ENCODE measurements at regions not wholly inside any gene's neighbourhood (a gene's known extent, or its start where the extent isn't known, plus 50 kb on each side); places are given as distances from the start of the nearest gene placed in this dataset.

- H3K27me3 ChIP-seq (ENCODE audit: insufficient read depth, low read length) = no peaks in the 10 kb centered on the region
- no peaks in the 10 kb centered on the region for H3F3A ChIP-seq (ENCODE audit: insufficient read depth, low read length)
- H3K4me2 ChIP-seq (ENCODE audit: low read length) = no peak overlapping the region
- H3K79me2 ChIP-seq (ENCODE audit: insufficient read depth, low read length) = no peaks in the 10 kb centered on the region
- no peaks in the 10 kb centered on the region for H3K36me3 ChIP-seq (ENCODE audit: insufficient read depth, low read length)
- no peak overlapping the region for H2AFZ ChIP-seq (ENCODE audit: low read length)
- no peak overlapping the region for H3K27ac ChIP-seq (ENCODE audit: low read depth, low read length, poor library complexity, severe bottlenecking)
- no peaks in the 10 kb centered on the region for H3K9me2 ChIP-seq (ENCODE audit: low read depth, low read length)
- H3K4me1 ChIP-seq (ENCODE audit: insufficient read depth, low read length, severe bottlenecking) = no peaks in the 10 kb centered on the region
- H3K9ac ChIP-seq (ENCODE audit: low read length) = no peak overlapping the region
- H3K4me3 ChIP-seq (ENCODE audit: low read depth, low read length, poor library complexity, severe bottlenecking) = no peak overlapping the region
- no peaks in the 10 kb centered on the region for H4K20me1 ChIP-seq (ENCODE audit: insufficient read depth, low read length)
- TF ChIP-seq EZH2 (IDR thresholded peaks at IDR 0.05; ENCODE audit: borderline replicate concordance, low read length) (no peak), CTCF (IDR thresholded peaks at IDR 0.05; ENCODE audit: low read length) (no peak)
- H3K9me3 ChIP-seq (ENCODE audit: low read length) = no peaks in the 10 kb centered on the region
Observed at GRCh38 chr13:74256969-74257368, 122.8 kb upstream of the KLF12 start.

- Histone ChIP-seq H3K27ac (ENCODE audit: low read depth, low read length, poor library complexity, severe bottlenecking) (no peak overlapping the region), H3F3A (ENCODE audit: insufficient read depth, low read length) (no peaks in the 10 kb centered on the region), H2AFZ (ENCODE audit: low read length) (no peak overlapping the region), H3K79me2 (ENCODE audit: insufficient read depth, low read length) (no peaks in the 10 kb centered on the region), H3K9me3 (ENCODE audit: low read length) (no peaks in the 10 kb centered on the region), H3K27me3 (ENCODE audit: insufficient read depth, low read length) (no peaks in the 10 kb centered on the region), H4K20me1 (ENCODE audit: insufficient read depth, low read length) (no peaks in the 10 kb centered on the region), H3K9ac (ENCODE audit: low read length) (no peak overlapping the region), H3K9me2 (ENCODE audit: low read depth, low read length) (no peaks in the 10 kb centered on the region), H3K36me3 (ENCODE audit: insufficient read depth, low read length) (no peaks in the 10 kb centered on the region), H3K4me2 (ENCODE audit: low read length) (no peak overlapping the region), H3K4me1 (ENCODE audit: insufficient read depth, low read length, severe bottlenecking) (no peaks in the 10 kb centered on the region), H3K4me3 (ENCODE audit: low read depth, low read length, poor library complexity, severe bottlenecking) (no peak overlapping the region)
- TF ChIP-seq EZH2 (IDR thresholded peaks at IDR 0.05; ENCODE audit: borderline replicate concordance, low read length) (no peak), CTCF (IDR thresholded peaks at IDR 0.05; ENCODE audit: low read length) (no peak)
Observed at GRCh38 chr13:74253161-74253560, 119.0 kb upstream of the KLF12 start.

- no peak for TF ChIP-seq EZH2 (IDR thresholded peaks at IDR 0.05; ENCODE audit: borderline replicate concordance, low read length)
- TF ChIP-seq CTCF (IDR thresholded peaks at IDR 0.05; ENCODE audit: low read length) = no peak
- H4K20me1 ChIP-seq (ENCODE audit: insufficient read depth, low read length) = no peaks in the 10 kb centered on the region
- H3K36me3 ChIP-seq (ENCODE audit: insufficient read depth, low read length) = no peaks in the 10 kb centered on the region
- H3K4me1 ChIP-seq (ENCODE audit: insufficient read depth, low read length, severe bottlenecking) = no peaks in the 10 kb centered on the region
- H3K9me2 ChIP-seq (ENCODE audit: low read depth, low read length) = no peaks in the 10 kb centered on the region
- H3K79me2 ChIP-seq (ENCODE audit: insufficient read depth, low read length) = no peaks in the 10 kb centered on the region
- H3K9me3 ChIP-seq (ENCODE audit: low read length) = no peaks in the 10 kb centered on the region
- no peak overlapping the region for H2AFZ ChIP-seq (ENCODE audit: low read length)
- no peak overlapping the region for H3K9ac ChIP-seq (ENCODE audit: low read length)
- no peaks in the 10 kb centered on the region for H3F3A ChIP-seq (ENCODE audit: insufficient read depth, low read length)
- H3K4me2 ChIP-seq (ENCODE audit: low read length) = no peak overlapping the region
- H3K27me3 ChIP-seq (ENCODE audit: insufficient read depth, low read length) = no peaks in the 10 kb centered on the region
- H3K27ac ChIP-seq (ENCODE audit: low read depth, low read length, poor library complexity, severe bottlenecking) = no peak overlapping the region
- no peak overlapping the region for H3K4me3 ChIP-seq (ENCODE audit: low read depth, low read length, poor library complexity, severe bottlenecking)
Observed at GRCh38 chr13:74251778-74252519, 117.7 kb upstream of the KLF12 start.

Data from OCI-LY1 (cell line).